Cardiac muscle cell (in vitro differentiated cells and primary cell): ENCODE measurements at regions not wholly inside any gene's neighbourhood (a gene's known extent, or its start where the extent isn't known, plus 50 kb on each side); places are given as distances from the start of the nearest gene placed in this dataset.

Source experiments
- DNase-seq, 2 donors: peaks; one replicate each; pipeline versions ENCODE4 v3.0.0 to v3.0.0-alpha.2; 2010 to 2017; ENCODE audit warnings: low read depth in 1 of 2, low spot score in 1 of 2
- H3K27ac ChIP-seq: fragments of 200-600 bp; sonication (generic); 2 replicates; pipeline ENCODE4 v1.5.1; 2016
- H3K27me3 ChIP-seq: fragments of 200-600 bp; sonication (generic); 2 replicates; pipeline ENCODE4 v1.6.0; 2016; ENCODE audit warnings: control low read depth
- H3K36me3 ChIP-seq: fragments of 200-600 bp; sonication (generic); 2 replicates; pipeline ENCODE4 v1.5.1; 2016; ENCODE audit warnings: control low read depth
- H3K4me1 ChIP-seq: fragments of 200-600 bp; sonication (generic); 2 replicates; pipeline ENCODE4 v1.8.1; 2017; ENCODE audit warnings: low read depth, mild to moderate bottlenecking, mixed run types
- H3K4me3 ChIP-seq: fragments of 200-600 bp; sonication (generic); 2 replicates; pipeline ENCODE4 v1.5.1; 2016; ENCODE audit warnings: mild to moderate bottlenecking
- H3K9me3 ChIP-seq: fragments of 200-600 bp; sonication (generic); 2 replicates; pipeline ENCODE4 v1.5.1; 2017; ENCODE audit warnings: low read depth, mild to moderate bottlenecking, control low read depth
- TF ChIP-seq, protein P1 (sequence below): IDR thresholded peaks from 2 replicates; pipeline ENCODE4 v1.5.1; 2012; ENCODE audit warnings: low read depth, mild to moderate bottlenecking, low read length

DNA sequence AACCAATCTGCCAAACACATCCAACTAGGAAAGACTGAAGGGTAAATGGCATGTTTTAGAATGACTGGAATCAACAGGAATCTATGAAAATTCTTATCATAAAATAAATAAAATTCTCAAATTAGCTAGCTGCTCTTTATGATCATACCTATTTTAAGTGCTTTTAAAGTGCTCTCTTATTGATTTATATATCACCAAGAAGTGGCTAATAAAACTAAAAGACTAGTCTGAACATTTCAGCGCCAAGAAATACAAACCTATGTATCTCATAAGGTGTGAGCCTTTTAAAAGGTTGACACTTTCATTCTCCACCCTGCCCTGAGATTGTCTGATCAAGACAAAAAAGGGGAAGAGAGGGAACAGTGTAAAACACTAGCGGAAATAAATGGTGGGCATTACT is 136.8 kb upstream of the ARHGAP42 start:
- H3K27me3 ChIP-seq, result no peaks in the 10 kb centered on the region
- TF ChIP-seq, protein P1, sequence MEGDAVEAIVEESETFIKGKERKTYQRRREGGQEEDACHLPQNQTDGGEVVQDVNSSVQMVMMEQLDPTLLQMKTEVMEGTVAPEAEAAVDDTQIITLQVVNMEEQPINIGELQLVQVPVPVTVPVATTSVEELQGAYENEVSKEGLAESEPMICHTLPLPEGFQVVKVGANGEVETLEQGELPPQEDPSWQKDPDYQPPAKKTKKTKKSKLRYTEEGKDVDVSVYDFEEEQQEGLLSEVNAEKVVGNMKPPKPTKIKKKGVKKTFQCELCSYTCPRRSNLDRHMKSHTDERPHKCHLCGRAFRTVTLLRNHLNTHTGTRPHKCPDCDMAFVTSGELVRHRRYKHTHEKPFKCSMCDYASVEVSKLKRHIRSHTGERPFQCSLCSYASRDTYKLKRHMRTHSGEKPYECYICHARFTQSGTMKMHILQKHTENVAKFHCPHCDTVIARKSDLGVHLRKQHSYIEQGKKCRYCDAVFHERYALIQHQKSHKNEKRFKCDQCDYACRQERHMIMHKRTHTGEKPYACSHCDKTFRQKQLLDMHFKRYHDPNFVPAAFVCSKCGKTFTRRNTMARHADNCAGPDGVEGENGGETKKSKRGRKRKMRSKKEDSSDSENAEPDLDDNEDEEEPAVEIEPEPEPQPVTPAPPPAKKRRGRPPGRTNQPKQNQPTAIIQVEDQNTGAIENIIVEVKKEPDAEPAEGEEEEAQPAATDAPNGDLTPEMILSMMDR, result no peak
- H3K4me3 ChIP-seq, result no peak overlapping the region
- no peak overlapping the region for H3K27ac ChIP-seq
- no peaks in the 10 kb centered on the region for H3K4me1 ChIP-seq
- H3K9me3 ChIP-seq, result no peaks in the 10 kb centered on the region
- DNase-seq, result no peak
- no peaks in the 10 kb centered on the region for H3K36me3 ChIP-seq

DNA sequence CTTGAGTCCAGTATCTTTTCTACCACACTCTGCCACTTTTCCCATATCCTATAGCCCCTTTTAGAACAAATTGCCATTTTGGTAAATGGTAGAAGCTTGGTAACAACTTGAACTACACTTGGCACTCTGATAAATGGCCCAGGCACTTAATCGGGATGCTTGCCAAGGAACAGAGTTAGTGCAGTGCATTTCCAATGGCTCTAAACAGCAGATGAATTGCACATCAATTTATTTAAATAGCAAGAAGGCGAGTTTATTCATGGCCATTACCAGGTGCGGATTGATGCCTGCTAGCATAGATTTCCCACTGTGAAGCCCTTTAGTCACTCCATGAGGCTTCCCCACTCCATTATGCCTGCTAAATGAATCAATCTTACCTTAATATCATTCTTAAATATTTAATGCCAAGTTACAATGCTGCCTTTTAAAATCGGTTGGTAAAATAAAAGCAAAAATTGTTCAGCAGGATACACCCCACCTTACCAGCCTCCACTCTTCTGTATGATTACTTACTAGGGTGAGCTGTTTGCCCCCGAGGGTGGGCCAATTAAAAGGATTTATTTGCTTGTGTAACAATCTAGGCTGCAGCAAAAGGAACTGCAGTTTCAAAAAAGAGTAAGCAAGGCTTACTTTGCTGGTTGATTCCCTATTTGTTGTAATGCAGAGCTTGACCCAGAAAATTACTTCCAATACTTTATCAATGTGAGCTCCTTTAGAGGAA is 136.0 kb upstream of the ARHGAP42 start:
- no peaks in the 10 kb centered on the region for H3K27me3 ChIP-seq

DNA sequence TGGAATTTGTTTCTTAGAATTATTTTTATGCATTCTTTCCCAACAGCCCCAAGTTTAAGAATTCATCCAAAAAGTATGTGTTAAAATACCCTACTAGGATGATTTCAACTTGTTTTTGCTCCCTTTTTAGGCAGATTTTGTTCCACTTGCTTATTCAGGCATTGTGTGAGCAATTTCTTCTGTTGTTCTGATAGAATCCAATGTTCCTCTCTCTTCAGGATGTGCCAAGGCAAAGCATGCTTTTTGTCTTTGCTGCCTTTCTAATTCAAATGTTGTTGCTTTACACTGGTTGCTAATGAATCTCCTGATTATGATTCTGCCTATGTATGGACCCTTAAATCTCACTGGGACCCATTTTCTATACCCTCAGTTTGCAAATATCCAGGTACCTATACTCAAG is 131.2 kb upstream of the ARHGAP42 start:
- TF ChIP-seq, protein P1, result no peak
- Histone ChIP-seq H3K4me1 (no peaks in the 10 kb centered on the region), H3K36me3 (no peaks in the 10 kb centered on the region), H3K4me3 (no peak overlapping the region), H3K27ac (no peak overlapping the region), H3K9me3 (no peaks in the 10 kb centered on the region), H3K27me3 (no peaks in the 10 kb centered on the region)
- no peak for DNase-seq

More for the DNA sequence above, 136.0 kb upstream of the ARHGAP42 start:
- Histone ChIP-seq H3K9me3 (no peaks in the 10 kb centered on the region), H3K4me3 (no peak overlapping the region), H3K4me1 (no peaks in the 10 kb centered on the region), H3K36me3 (no peaks in the 10 kb centered on the region), H3K27ac (no peak overlapping the region)
- TF ChIP-seq, protein P1, result no peak
- DNase-seq, result no peak

DNA sequence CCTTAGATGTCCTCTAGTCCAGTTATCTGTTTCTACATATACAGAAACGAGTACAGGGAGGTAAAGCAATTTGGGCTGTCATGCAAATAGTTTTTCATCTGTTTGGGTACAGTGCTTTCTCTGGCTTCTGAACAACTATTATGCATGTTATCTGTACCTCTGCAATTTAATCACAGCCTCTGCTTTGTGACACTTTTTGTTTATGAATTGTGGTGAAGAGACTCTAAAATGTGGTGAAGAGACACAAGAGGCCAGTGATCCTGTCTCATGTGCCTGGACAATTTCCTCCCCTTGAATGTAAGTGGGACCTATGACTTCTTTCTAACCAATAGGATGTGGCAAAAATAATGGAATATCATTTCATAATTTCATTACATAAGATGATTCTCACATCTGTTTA is 130.3 kb upstream of the ARHGAP42 start:
- Histone ChIP-seq H3K4me3 (no peak overlapping the region), H3K36me3 (no peaks in the 10 kb centered on the region), H3K27ac (no peak overlapping the region), H3K27me3 (no peaks in the 10 kb centered on the region), H3K9me3 (no peaks in the 10 kb centered on the region), H3K4me1 (no peaks in the 10 kb centered on the region)
- DNase-seq, result no peak
- TF ChIP-seq, protein P1, result no peak

DNA sequence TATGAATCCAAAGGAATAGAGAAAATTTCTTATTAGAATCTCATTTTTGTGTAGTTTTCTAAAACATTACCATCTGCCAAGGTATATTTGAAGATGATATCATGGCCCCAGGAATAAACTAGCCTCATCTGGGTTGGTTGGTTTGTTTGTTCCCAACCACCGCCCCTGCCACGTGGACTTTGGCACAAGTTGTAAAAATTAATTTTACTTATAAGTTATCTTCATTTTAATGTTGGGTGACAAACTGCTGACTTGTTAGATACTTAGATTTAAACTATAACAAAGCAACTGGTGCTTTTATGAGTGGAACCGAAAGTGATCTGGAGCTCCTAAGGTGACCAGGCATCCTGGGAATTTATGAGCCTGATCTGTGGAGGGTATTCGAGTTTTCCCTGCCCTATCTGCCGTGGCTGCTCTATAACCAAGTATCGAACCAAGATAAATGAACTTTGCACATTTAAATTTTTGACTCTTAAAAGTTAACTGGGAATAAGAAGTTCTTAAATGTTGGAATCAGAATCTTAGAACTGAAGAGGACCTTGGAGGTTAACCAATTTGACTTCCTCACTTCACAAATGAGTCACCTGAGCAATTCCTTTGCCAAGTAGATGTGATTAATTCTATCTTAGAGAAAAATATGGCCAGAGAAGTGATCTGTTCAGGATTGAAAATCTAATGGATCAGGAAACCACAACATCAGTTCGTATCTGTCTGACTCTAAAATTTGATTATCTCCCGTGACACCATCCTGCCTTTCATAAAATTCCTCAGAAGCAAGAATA is 129.1 kb upstream of the ARHGAP42 start:
- no peaks in the 10 kb centered on the region for H3K27me3 ChIP-seq
- no peaks in the 10 kb centered on the region for H3K36me3 ChIP-seq
- H3K4me1 ChIP-seq, result no peaks in the 10 kb centered on the region
- TF ChIP-seq, protein P1, result no peak
- H3K27ac ChIP-seq, result no peak overlapping the region
- H3K4me3 ChIP-seq, result no peak overlapping the region
- H3K9me3 ChIP-seq, result no peaks in the 10 kb centered on the region
- peak in 1 of 2 donors; percentile 66 for DNase-seq
